NCI-H1048 (cell line): ENCODE measurements at regions not wholly inside any gene's neighbourhood (a gene's known extent, or its start where the extent isn't known, plus 50 kb on each side); places are given as distances from the start of the nearest gene placed in this dataset.
A peak's percentile ranks its signal among the peaks of the same experiment; 100 is the strongest.

Experiments
- DNase-seq: peaks from one replicate; lab custom pipeline; 2025; lab: John Stamatoyannopoulos, UW

DNA sequence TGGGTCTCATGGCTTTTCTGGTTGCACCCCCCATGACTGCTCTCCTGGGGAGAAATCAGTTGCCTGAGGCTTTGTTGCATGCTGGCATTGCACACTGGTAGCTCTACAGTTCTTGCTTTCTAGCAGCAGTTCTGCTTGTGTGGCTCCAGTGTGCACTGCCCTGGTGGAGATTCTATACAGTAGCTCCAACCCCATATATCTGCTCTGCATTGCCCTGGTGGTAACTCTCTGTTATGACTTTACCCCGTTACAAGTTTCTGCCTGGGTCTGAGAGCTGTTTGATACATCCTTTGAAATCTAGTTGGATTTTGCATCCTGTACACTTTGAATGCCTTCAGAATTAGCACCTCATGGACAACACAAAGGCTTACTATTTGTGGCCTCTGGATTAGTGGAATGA is 241.4 kb upstream of the EPHA5 start:
- no peak for DNase-seq

GRCh38 chr4:65893957-65894755 is 223.9 kb upstream of the EPHA5 start:
- no peak for DNase-seq

DNA sequence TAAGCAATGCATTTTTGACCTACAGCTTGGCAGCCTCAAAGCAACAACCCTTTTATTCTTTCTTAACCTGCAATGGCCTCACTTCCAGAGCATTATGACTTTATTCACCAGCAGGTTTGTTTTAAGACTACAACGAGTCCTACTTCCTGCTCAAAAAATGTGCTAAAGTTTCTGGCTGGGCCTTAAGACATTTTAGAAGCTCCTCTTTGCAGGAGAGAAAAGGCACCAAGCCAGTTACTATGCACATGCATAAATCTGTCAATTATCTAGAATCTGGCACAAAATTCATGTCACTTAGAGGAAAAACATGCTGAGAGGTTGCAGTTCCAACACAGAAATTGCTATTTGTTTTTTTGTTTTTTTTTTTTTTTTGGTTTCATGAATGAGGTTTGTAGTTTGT is 223.0 kb upstream of the EPHA5 start:
- DNase-seq = no peak

DNA sequence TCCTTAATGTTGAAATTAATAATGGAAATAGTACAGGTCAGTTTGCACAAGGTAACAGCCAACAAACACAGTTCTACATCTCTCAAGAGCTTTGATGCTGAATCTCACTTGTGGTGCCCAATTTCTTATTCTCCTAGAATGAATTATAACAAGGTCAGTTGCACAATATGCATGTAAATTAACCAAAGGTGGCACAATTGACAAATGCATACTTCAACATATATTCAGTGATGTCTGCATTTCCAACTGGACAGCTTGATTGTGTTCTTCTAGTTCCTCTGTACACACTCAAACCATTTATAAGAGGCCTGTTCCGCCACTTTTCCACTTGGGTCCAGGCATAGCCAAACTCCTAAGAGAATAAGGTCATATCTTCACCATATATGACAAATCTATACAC is 210.3 kb upstream of the EPHA5 start:
- no peak for DNase-seq

GRCh38 chr4:65868096-65868824 is 198.0 kb upstream of the EPHA5 start:
- no peak for DNase-seq

DNA sequence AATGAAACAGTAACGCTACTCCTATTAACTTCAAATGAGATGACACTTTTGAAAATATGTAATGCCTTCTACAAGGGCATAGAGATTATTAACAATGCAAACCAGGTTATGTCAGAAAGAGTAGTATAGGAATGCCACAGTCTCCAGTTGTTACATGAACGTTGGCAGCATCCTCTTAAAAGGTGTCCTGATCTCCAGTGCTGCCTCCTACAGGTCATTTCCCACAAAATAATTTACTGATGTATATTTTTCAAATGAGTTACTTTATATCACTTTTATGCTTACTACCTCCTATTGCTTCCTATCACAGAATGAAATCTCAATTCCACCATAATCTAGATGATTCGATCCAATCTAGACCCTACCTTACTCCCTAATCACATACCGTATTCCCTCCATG is 195.2 kb upstream of the EPHA5 start:
- DNase-seq = no peak

DNA sequence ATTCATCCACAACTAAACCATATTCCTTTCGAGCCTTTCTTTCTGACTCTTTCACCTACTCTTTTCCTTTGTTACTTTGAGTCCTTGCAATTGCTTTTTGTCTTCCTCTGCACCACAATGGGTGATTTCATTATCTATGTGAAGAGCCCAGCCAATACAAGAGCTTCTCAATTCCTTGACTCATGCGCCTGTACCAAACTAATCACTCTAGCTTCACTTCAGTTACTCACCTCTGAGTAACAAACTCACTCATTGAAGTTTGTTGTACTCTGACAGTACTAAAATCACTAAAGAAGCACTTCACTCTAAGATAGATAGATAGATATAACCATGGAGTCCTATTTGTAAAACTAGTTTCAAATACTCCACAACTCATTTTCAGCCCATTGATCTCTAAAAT is 191.7 kb upstream of the EPHA5 start:
- no peak for DNase-seq

DNA sequence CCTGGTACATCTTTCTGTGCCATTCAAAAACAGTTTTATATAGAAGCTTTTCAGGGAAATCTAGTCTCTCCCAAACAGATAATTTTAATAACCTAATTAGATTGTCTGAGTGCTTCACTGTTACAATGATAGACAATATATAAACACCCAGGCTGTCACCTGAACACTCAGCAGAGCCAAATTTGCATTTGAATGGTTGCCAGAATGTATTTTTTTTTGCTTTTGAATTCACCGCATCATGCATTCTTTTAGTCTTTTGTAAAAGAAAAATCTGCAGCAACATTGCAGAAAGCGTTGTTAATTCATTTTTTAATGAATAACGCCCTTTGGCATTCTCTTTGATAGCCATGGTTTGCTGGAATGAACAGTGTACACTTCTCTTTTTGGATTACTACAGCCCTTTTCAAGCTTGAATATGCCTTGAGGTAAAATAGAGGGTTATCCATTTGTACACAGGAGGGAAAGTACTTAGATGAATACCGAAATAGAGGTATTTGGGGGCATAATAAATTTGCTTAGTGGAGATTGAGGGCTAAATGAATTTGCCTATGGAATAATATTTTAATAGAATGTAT is 175.0 kb upstream of the EPHA5 start:
- peak; percentile 17 for DNase-seq

- no peak for DNase-seq
Observed at GRCh38 chr4:65839164-65839931, 169.1 kb upstream of the EPHA5 start.

DNA sequence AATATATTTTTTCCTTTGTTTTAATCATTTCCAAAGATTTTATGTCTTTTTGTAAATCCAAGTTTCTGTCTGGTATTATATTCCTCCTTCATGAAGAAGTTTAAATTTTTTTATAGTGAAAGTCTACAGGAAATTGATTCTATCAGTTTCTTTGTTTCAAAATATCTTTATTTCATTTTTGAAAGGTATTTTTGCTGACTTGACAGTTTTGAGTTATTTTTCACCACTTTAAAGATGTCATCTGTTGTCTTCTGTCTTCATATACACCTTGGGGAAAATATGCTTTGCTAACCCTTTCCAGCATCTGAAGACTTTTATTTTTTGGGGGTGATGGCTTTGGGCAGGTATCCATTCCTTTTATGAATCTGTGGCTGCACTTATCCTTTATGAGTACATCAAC is 164.4 kb upstream of the EPHA5 start:
- no peak for DNase-seq

- no peak for DNase-seq
Observed at GRCh38 chr4:65831828-65832227, 161.5 kb upstream of the EPHA5 start.

DNA sequence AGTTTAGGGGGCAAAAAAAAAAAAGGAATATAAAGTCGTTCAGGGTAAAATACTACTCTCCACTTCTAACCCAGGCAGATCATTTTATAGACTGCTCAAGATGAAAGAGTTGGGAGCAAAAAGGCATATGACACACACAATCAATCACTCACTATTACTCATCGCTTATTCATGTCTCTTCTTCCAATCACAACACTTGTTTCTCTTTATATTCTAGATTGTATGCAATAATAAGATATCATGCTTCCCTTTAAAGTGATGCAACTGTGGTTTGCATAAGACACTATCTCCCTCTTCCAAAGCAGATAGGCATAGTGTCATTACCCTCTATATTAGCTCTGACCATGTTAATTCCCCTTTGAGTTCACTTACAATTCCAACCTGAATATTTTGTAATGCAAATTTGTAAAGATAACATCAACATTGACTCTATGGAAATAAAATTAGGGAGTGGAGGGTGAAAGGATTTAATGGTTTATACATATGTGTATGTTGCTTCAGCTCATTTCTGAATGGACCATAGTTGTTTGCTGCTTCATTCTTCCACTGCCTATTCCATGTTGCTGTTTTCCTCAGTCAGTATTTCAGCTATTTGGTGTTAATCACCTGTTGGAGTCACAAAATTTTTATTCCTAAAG is 154.9 kb upstream of the EPHA5 start:
- no peak for DNase-seq

- DNase-seq = no peak
Observed at GRCh38 chr4:65819192-65819591, 148.9 kb upstream of the EPHA5 start.

DNA sequence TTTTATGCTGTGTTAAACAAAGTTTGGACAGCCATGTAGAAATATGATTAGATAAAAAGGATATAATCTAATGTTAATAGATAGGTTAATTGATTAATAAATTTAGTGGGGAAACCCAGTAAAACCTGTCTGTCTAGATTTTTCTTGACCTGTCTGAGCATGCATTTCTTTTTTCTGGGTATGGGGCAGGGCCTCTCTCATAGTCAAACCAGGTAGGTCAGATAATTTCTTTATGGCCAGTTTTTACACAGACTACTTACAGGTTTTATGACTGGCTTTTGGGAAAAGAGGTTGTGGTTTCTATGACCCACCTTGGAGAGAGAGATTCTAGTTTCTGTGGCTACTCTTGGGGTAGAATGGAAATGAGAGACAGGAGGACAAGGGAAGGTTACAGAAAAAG is 135.6 kb upstream of the EPHA5 start:
- DNase-seq = no peak

DNA sequence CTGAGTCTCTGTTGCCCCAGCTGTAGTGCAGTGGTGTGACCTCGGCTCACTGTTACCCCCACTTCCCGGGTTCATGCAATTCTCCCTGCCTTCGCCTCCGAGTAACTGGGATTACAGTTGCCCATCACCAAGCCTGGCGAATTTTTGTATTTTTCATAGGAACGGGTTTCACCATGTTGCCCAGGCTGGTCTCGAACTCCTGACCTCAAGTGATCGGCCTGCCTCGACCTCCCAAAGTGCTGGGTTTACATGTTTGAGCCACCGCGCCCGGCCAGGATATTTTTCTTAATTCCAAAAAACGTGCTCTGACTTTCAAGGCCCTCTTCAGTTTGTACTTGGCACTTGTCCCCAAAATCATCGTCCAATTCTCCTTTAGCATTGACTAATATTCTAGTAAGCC is 129.2 kb upstream of the EPHA5 start:
- no peak for DNase-seq

GRCh38 chr4:65798498-65799127 is 128.3 kb upstream of the EPHA5 start:
- no peak for DNase-seq

DNA sequence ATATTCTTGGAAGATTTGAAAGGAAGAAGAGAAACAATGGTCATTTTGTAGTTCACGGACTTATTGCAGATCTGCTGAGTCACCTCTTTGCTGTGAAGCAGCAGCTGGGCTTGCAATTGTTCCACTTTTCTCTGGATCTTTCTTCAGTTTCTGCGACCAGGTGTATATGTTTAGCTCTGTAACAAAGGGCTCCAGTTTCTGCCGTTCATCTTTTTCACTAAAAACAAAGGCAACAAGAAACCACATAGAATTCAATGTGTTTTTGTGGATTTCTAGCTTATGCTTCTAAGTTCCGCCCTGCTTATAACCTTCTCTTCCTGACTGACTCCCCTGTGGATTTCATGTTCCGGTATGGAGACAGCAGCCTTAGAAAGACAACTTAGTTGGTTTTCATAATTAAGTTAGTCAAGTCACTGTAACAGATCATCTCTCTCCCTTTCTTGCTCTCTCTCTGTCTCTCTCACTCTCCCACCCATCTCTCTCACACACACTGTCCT is 121.6 kb upstream of the EPHA5 start:
- DNase-seq = no peak

GRCh38 chr4:65791111-65791811 is 121.0 kb upstream of the EPHA5 start:
- DNase-seq = no peak

DNA sequence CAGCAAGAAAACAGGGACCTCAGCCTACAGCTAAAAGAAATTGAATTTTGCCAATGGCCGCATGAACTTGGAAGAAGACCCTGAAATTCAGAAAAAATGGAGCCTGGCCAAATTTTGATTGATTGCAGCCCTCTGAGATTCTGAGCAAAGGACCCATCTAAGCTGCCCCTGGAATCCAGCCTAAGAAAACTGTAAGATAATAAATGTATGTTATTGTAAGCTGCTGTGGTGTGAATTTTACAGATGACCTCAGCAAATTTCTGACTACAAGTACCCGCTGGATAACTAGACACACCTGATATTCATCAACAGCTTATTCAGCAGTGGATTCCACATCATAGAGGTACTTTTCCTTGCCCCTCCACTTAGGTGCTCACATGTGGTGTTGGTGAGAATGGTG is 119.5 kb upstream of the EPHA5 start:
- no peak for DNase-seq

- no peak for DNase-seq
Observed at GRCh38 chr4:65789341-65789740, 119.1 kb upstream of the EPHA5 start.

DNA sequence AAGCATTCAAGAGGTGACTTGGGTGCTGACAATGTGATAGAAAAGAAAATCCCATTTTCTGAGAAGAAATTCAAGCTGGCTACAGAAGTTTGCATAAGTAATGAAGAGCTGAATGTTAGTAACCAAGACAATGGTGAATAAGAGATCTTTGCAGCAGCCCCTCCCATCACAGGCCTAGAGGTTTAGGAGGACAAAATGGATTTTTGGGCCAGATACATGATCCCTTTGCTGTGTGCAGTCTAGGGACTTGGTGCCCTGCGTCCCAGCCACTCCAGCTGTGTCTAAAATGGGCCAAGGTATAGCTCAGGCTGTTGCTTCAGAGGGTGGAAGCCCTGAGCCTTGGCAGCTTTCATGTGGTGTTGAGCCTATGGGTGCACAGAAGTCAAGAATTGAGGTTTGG is 107.0 kb upstream of the EPHA5 start:
- DNase-seq = no peak
